ENCODE measurements at regions not wholly inside any gene's neighbourhood (a gene's known extent, or its start where the extent isn't known, plus 50 kb on each side); places are given as distances from the start of the nearest gene placed in this dataset.

DNA sequence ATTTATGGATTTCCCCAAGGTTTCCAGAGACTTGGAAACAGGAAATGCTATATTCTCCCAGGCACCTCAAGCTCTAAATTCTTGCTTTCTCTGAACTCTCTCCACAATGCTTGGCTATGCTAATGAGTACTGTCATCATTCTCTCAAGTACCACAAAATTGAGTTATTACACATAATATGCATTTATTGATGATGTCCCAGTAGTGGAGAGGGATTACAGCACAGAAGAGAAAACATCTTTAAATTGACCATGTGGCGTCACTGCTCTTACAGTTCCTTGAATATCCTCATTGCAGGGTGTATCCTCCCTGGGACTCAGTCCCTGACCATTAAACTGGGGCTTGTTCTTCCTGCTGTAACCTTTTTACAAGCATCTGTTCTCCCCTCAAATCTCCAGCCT is 681.1 kb upstream of the FANCL start:
- no peak for TF ChIP-seq CTCF (IDR thresholded peaks at IDR 0.05; ENCODE audit: low read length)
- TF ChIP-seq EZH2 (IDR thresholded peaks at IDR 0.05; ENCODE audit: borderline replicate concordance, low read length) = no peak

Data from OCI-LY1 (cell line).